GM12865 (cell line): ENCODE measurements at regions not wholly inside any gene's neighbourhood (a gene's known extent, or its start where the extent isn't known, plus 50 kb on each side); places are given as distances from the start of the nearest gene placed in this dataset.

Experiments
- DNase-seq: peaks from one replicate; pipeline ENCODE4 v3.0.0; 2010; ENCODE audit warnings: low read depth
- H3K4me3 ChIP-seq: 2 replicates; pipeline ENCODE4 v1.5.1; 2011; ENCODE audit warnings: mild to moderate bottlenecking, low read depth, low read length, control low read depth
- CTCF ChIP-seq: IDR thresholded peaks from 2 replicates; pipeline ENCODE4 v1.5.1; 2011; ENCODE audit warnings: low read length, control low read depth, low read depth, inconsistent platforms; ENCODE audit not compliant: insufficient read depth; ENCODE audit errors: missing control alignments

- no peak overlapping the region for H3K4me3 ChIP-seq
- DNase-seq = no peak
- no peak for TF ChIP-seq CTCF
Measured at GRCh38 chr4:3703677-3704521, 62.3 kb upstream of the ADRA2C start.

- DNase-seq = no peak
- TF ChIP-seq CTCF = no peak
- H3K4me3 ChIP-seq = no peak overlapping the region
Measured at GRCh38 chr4:3703343-3703676, 62.9 kb upstream of the ADRA2C start.

GRCh38 chr4:3702561-3703221 is 63.5 kb upstream of the ADRA2C start:
- H3K4me3 ChIP-seq = no peak overlapping the region
- no peak for DNase-seq
- no peak for TF ChIP-seq CTCF

- H3K4me3 ChIP-seq = no peak overlapping the region
- no peak for TF ChIP-seq CTCF
- DNase-seq = no peak
Measured at GRCh38 chr4:3701736-3702560, 64.2 kb upstream of the ADRA2C start.

- no peak for DNase-seq
- no peak for TF ChIP-seq CTCF
- H3K4me3 ChIP-seq = no peak overlapping the region
Measured at GRCh38 chr4:3701271-3701734, 64.9 kb upstream of the ADRA2C start.

GRCh38 chr4:3700736-3701135 is 65.4 kb upstream of the ADRA2C start:
- TF ChIP-seq CTCF = no peak
- H3K4me3 ChIP-seq = no peak overlapping the region
- DNase-seq = no peak
